H1 (cell line): ENCODE measurements at regions not wholly inside any gene's neighbourhood (a gene's known extent, or its start where the extent isn't known, plus 50 kb on each side); places are given as distances from the start of the nearest gene placed in this dataset.

Experiments used
- ASH2L ChIP-seq: fragments of 200-600, 300-600 bp; sonication (generic); IDR thresholded peaks from one replicate; pipeline ENCODE4 v1.7.1; 2017; ENCODE audit warnings: low read length
- ATF3 ChIP-seq: IDR thresholded peaks from 2 replicates; pipeline ENCODE4 v1.6.1; 2011; ENCODE audit warnings: low read depth, mild to moderate bottlenecking, low read length; ENCODE audit not compliant: insufficient read depth
- CBX8 ChIP-seq: fragments of 300-800, 300-1000 bp; sonication (generic); IDR thresholded peaks from 2 replicates; pipeline ENCODE4 v1.7.1; 2016; ENCODE audit warnings: low read depth, low read length, borderline replicate concordance
- CREB1 ChIP-seq: IDR thresholded peaks from 2 replicates; pipeline ENCODE4 v1.6.1; 2012; ENCODE audit warnings: inconsistent platforms
- CTCF ChIP-seq, 3 experiments: IDR thresholded peaks; 1 replicate in 2 of 3; 2 replicates in 1 of 3; pipeline versions ENCODE4 v1.5.1 to v1.6.1; 2011; ENCODE audit warnings: low read length in 3 of 3, mild to moderate bottlenecking in 3 of 3, inconsistent platforms in 2 of 3, low read depth in 1 of 3, moderate library complexity in 1 of 3; ENCODE audit not compliant: insufficient read depth in 1 of 3; ENCODE audit errors: control extremely low read depth in 1 of 3
- EZH2 ChIP-seq: fragments of 200-600 bp; sonication (generic); IDR thresholded peaks from 2 replicates; pipeline ENCODE4 v1.7.1; 2012; ENCODE audit warnings: low read depth, mild to moderate bottlenecking, moderate library complexity, low read length, inconsistent platforms; ENCODE audit not compliant: severe bottlenecking
- GABPA ChIP-seq: IDR thresholded peaks from 2 replicates; pipeline ENCODE4 v1.6.1; 2011; ENCODE audit warnings: mild to moderate bottlenecking, low read length, moderate library complexity, borderline replicate concordance; ENCODE audit not compliant: insufficient read depth
- GTF2F1 ChIP-seq: IDR thresholded peaks from 2 replicates; pipeline ENCODE4 v1.6.1; 2012; ENCODE audit warnings: low read depth, low read length, improper control_type of control experiment, borderline replicate concordance
- JUN ChIP-seq: IDR thresholded peaks from 2 replicates; pipeline ENCODE4 v1.6.1; 2011; ENCODE audit warnings: low read depth, mild to moderate bottlenecking, improper control_type of control experiment, low read length
- JUND ChIP-seq: IDR thresholded peaks from 2 replicates; pipeline ENCODE4 v1.6.1; 2011; ENCODE audit warnings: mild to moderate bottlenecking, improper control_type of control experiment, low read length
- RNF2 ChIP-seq: fragments of 200-900, 300-1000 bp; sonication (generic); IDR thresholded peaks from 2 replicates; pipeline ENCODE4 v1.7.1; 2016; ENCODE audit warnings: borderline replicate concordance, low read depth, mild to moderate bottlenecking, antibody characterized with exemption, low read length; ENCODE audit not compliant: poor library complexity, severe bottlenecking; ENCODE audit errors: missing control alignments
- TAF1 ChIP-seq: IDR thresholded peaks from 2 replicates; pipeline ENCODE4 v1.6.1; 2011; ENCODE audit warnings: mild to moderate bottlenecking, low read depth, low read length

- TF ChIP-seq CTCF (IDR thresholded peaks at IDR 0.05; ENCODE audit: control extremely low read depth in 1 of 3, insufficient read depth in 1 of 3, low read depth in 1 of 3, low read length in 3 of 3) = no peak
- no peak for TF ChIP-seq CREB1
- TF ChIP-seq RNF2 = no peak
- no peak for TF ChIP-seq JUND
- no peak for TF ChIP-seq ATF3
- no peak for TF ChIP-seq CBX8
- no peak for TF ChIP-seq ASH2L
- TF ChIP-seq EZH2 = no peak
- TF ChIP-seq JUN = no peak
- TF ChIP-seq GABPA = no peak
- TF ChIP-seq GTF2F1 = no peak
- no peak for TF ChIP-seq TAF1
Measured at GRCh38 chr6:112562301-112563231, 215.4 kb downstream of the RFPL4B start.
